Stimulated activated naive CD8-positive, alpha-beta T cell treated with anti-CD3 and anti-CD28 coated beads, Interleukin-15, amount 100 ng/mL, for 72 hours (primary cell): ENCODE measurements at regions not wholly inside any gene's neighbourhood (a gene's known extent, or its start where the extent isn't known, plus 50 kb on each side); places are given as distances from the start of the nearest gene placed in this dataset.
A peak's percentile ranks its signal among the peaks of the same experiment; 100 is the strongest.
"Not testable (repeated sequence)": the region's sequence is repeated elsewhere in the genome, so short reads cannot be mapped to it uniquely, and the experiment has no call there.

Source experiments
- ATAC-seq: fragments of 150-1000 bp; cut with Tn5 transposase; 2 replicates; pipeline ENCODE4 v1.10.0; 2021; ENCODE audit warnings: mild to moderate bottlenecking, moderate library complexity
- DNase-seq, 2 donors: peaks; one replicate each; pipeline ENCODE4 v3.0.0; 2021 to 2022
- H3K27ac Mint-ChIP-seq, 2 donors: one replicate each; pipeline ENCODE4 v1.8.0; 2022; ENCODE audit warnings: mild to moderate bottlenecking in 2 of 2, mixed read lengths in 2 of 2, moderate library complexity in 2 of 2
- H3K27me3 Mint-ChIP-seq: one replicate; pipeline ENCODE4 v1.8.0; 2022; ENCODE audit warnings: mixed read lengths
- H3K4me1 Mint-ChIP-seq: one replicate; pipeline ENCODE4 v1.8.0; 2022; ENCODE audit warnings: mild to moderate bottlenecking, mixed read lengths
- H3K4me3 Mint-ChIP-seq, 2 donors: one replicate each; pipeline ENCODE4 v1.8.0; 2022; ENCODE audit warnings: mild to moderate bottlenecking in 2 of 2, mixed read lengths in 2 of 2, moderate library complexity in 1 of 2
- H3K9me3 Mint-ChIP-seq, 2 donors: one replicate each; pipeline ENCODE4 v1.8.0; 2022; ENCODE audit warnings: mixed read lengths in 2 of 2

DNA sequence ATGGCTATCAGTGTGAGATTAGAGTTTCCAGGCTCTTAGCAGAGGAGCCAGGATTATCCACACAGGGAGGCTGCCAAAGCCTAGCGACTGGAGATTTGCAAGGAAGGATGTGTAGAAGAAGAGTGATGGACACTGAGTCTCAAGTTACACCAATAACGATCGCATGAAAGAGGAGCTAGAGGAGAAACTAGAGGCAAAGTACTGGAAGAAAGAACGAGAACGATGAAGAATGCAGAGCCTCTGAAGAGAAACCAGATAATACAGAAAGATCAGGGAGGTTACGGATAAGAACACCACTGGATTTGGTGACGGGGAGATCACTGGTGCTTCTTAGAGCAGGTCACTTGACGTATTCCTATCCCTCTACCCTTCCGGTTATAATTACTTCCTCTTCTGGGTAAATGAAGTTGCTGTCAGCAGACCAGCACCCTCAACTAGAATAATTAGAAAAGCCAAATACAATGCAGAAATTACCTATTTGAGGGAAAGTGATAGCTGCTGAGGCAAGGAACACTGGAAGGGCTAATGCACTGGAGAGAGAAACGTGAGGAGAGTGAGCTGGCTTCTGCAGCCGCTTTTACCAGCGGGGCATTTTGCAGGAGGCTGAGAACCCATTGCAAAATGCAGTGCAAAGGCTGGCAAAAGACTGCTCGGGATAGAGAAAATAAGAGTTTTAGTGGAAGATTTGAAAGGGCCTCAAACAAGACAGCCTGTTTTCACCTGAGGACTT is 93.1 kb upstream of the HIF1A start:
- Mint-ChIP-seq H3K4me3 (no peak overlapping the region), H3K27ac (no peak overlapping the region), H3K9me3 (peaks cover 5 to 8% of the 10 kb centered on the region in 2 donors), H3K4me1 (peaks cover 21% of the 10 kb centered on the region), H3K27me3 (no peaks in the 10 kb centered on the region)
- ATAC-seq: no peak
- DNase-seq: no peak

DNA sequence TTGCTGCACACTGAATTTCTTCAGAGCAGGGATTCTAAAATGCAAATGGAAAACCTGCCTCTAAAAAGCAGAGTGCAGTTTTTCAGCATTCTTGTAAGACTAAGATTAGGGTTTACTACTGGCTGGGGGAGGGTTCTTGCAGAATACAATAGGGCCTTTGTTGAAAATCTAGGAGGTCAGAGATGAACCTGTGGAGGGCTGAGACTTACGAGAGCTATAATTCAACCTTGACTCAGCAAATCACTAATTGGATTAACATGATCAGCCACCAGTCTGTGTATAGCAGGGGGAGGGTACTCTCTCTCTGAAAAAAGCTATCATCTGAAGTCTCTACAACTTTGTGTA is 92.6 kb upstream of the HIF1A start:
- DNase-seq (no peak), ATAC-seq (no peak)
- peaks cover 5 to 8% of the 10 kb centered on the region in 2 donors for H3K9me3 Mint-ChIP-seq
- H3K27ac Mint-ChIP-seq: no peak overlapping the region
- H3K4me1 Mint-ChIP-seq: peaks cover 27% of the 10 kb centered on the region
- no peak overlapping the region for H3K4me3 Mint-ChIP-seq
- no peaks in the 10 kb centered on the region for H3K27me3 Mint-ChIP-seq

DNA sequence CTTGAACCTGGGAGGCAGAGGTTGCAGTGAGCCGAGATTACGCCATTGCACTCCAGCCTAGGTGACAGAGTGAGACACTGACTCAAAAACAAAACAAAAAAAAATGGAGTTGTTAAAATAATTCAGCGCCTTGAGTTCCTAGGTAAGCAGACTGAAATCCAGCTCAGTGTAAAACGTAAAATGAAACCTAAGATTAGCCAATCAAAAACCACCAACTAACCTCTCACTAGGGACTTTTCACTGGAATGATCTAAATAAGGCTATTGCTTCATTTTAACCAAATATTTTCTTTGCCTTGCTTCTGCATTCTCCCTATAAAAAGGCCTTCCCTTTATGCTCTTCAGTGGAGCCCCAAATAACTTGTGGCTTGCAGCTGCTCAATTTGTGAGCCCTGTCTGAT is 91.6 kb upstream of the HIF1A start:
- Mint-ChIP-seq H3K27ac (no peak overlapping the region), H3K9me3 (peaks cover 5 to 8% of the 10 kb centered on the region in 2 donors)

DNA sequence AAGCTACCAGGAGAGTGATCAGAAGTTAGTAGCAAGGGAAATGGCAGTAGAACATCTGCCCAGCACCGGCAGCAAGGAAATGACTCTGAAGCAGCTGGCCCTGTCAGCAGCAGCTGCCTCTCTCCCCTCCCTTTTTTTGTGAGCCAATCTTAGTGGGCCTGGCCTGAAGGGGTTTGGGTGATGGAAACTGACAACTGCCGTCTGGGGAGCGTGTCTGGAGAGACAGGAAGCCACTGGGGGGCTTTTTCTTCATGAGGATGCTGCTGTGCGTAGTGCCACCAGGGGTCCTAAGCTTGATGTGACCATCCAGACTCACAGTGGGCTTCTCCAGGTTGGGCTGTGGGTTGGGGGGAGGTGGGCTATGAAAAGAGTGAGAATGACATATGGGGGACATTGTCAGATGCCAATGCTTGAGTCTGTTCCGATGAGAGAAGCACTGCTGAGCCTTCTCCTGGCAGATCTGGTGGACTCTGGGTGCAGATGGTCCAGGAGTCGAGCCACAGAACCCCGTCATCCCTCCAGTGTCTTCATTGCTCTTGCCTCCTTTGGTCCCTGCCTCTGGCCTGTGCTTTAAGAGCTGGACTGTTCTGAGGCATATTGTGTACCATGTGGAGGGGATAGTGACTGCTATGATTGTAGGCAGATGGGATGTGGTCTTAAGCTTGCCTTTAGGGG is 87.6 kb upstream of the HIF1A start:
- no peak overlapping the region for H3K4me3 Mint-ChIP-seq
- peaks cover 5 to 8% of the 10 kb centered on the region in 2 donors for H3K9me3 Mint-ChIP-seq
- H3K4me1 Mint-ChIP-seq: peaks cover 21% of the 10 kb centered on the region
- peak overlapping the region in 1 of 2 donors; percentile 8 for H3K27ac Mint-ChIP-seq
- H3K27me3 Mint-ChIP-seq: no peaks in the 10 kb centered on the region
- ATAC-seq (peak; percentile 79), DNase-seq (peak in 1 of 2 donors; percentile 39)

More for the DNA sequence above, 91.6 kb upstream of the HIF1A start:
- ATAC-seq (no peak), DNase-seq (no peak)
- H3K4me3 Mint-ChIP-seq: no peak overlapping the region
- no peaks in the 10 kb centered on the region for H3K27me3 Mint-ChIP-seq
- H3K4me1 Mint-ChIP-seq: peaks cover 26% of the 10 kb centered on the region

DNA sequence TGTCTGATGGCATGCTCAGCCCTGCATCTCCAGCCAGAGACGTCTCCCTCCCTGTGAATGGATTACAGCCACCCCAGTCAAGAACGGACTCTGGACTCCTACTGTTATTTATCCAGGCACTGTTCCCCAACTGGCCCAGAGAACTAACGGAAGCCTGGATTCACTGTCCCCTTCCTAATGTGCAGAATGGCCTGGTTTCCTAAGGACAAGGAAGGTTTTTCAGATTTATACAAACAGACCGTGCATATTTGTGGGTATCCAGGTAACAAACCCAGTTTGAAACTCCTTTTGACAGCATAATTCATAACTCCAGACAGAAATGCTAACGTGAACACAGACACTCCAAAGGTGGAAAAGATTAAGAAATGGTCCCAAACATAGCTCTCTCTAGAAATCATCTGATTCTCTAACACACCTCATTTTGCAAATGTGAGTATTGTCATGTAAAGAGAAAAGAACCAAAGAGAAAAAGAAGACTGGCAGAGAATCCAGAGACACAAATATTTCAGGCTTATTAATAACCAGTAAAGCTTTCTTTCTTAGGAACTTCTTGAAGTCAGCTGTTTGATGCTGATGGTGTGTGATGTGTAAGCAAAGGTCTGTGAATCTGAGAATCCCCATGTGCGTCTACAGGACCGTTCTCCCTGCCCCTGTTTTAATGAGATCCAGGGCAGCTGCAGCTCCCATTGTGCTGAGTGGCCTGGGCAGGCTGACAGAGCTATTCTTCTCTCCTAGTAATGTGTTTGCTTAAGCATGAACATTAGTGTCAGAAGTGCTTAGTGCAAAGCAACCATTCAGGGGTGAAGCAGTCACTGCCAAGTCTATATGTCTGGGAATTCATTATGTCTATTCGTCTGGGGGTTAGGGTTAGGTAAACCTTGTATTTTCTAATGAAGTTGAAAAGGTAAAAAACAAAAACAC is 86.8 kb upstream of the HIF1A start:
- H3K27ac Mint-ChIP-seq: no peak overlapping the region
- H3K27me3 Mint-ChIP-seq: no peaks in the 10 kb centered on the region
- ATAC-seq (no peak), DNase-seq (no peak)
- peaks cover 5 to 8% of the 10 kb centered on the region in 2 donors for H3K9me3 Mint-ChIP-seq
- peaks cover 21% of the 10 kb centered on the region for H3K4me1 Mint-ChIP-seq
- no peak overlapping the region for H3K4me3 Mint-ChIP-seq

DNA sequence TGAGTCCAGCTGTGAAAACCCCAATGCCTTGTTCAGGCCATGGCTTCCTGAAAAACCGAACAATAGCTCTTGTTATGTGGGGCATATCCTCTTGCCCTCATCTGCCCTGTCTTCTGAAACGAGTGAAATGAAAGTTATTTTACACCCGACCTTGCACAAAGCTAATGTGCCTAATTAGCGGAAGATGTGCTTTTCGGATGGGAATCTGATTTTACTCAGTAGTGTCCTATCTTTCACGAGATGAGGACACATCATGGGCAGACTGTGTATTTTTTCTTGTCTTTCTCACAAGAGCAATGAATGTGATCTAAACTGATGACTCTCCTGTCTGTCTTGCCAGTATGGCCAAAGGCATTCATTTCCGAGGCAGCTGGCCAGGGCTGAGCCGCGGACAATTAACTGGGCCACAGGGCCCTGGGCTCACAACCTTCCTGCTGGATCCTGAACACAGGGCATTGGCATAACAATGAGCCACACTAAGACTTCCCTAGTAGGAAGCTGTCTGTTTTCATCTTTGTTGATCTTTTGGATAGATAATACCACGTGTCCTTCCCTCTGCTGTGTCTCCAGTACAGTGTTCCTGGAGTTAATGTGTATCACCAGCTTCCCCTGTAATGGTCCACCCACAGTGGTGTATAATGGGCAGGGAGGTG is 86.0 kb upstream of the HIF1A start:
- Mint-ChIP-seq H3K9me3 (peaks cover 5 to 8% of the 10 kb centered on the region in 2 donors), H3K27ac (no peak overlapping the region), H3K4me1 (peaks cover 21% of the 10 kb centered on the region), H3K27me3 (no peaks in the 10 kb centered on the region), H3K4me3 (no peak overlapping the region)
- DNase-seq (no peak), ATAC-seq (no peak)

DNA sequence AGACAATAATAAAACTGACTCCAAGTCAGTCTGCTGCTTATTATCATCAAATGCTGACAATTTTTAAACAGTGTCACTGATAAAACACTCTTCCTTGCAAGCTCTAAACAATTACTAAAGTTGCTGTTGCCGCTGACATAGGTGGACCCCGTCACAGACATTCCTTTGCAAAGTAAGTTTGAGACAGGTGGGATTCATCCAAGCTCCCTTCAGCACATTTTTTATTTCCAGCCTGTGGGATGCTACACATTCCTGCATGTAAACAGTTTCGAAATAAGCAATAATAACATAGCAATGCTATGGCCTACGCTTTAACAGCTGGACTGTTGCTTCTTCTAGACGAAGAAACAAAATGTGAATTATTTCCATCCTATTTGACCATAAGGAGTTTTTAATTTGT is 85.4 kb upstream of the HIF1A start:
- DNase-seq (no peak), ATAC-seq (no peak)
- no peaks in the 10 kb centered on the region for H3K27me3 Mint-ChIP-seq
- peaks cover 3 to 4% of the 10 kb centered on the region in 2 donors for H3K9me3 Mint-ChIP-seq
- peaks cover 21% of the 10 kb centered on the region for H3K4me1 Mint-ChIP-seq
- no peak overlapping the region for H3K27ac Mint-ChIP-seq
- H3K4me3 Mint-ChIP-seq: no peak overlapping the region

DNA sequence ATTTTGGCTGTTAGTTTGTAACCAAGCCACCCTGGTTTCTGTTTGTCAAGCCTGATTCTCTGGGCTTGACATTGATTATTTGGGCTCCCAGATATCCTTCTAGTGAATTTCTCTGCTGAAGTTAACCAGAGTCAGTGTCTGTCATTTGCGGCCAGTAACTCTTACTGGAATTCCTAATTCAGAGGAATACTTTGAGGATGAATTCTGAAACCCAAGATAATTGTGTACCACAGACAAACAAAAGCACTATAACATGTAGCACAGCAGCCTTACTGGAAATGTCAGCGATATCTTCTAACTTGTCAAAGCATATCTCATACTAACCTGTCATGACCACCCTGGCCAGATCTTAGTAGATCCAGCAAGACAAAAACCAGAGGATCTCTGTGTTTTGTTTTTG is 84.4 kb upstream of the HIF1A start:
- peaks cover 28% of the 10 kb centered on the region for H3K4me1 Mint-ChIP-seq
- no peak overlapping the region for H3K4me3 Mint-ChIP-seq
- H3K27ac Mint-ChIP-seq: no peak overlapping the region
- DNase-seq: no peak
- no peaks in the 10 kb centered on the region for H3K9me3 Mint-ChIP-seq
- ATAC-seq: no peak
- H3K27me3 Mint-ChIP-seq: no peaks in the 10 kb centered on the region

DNA sequence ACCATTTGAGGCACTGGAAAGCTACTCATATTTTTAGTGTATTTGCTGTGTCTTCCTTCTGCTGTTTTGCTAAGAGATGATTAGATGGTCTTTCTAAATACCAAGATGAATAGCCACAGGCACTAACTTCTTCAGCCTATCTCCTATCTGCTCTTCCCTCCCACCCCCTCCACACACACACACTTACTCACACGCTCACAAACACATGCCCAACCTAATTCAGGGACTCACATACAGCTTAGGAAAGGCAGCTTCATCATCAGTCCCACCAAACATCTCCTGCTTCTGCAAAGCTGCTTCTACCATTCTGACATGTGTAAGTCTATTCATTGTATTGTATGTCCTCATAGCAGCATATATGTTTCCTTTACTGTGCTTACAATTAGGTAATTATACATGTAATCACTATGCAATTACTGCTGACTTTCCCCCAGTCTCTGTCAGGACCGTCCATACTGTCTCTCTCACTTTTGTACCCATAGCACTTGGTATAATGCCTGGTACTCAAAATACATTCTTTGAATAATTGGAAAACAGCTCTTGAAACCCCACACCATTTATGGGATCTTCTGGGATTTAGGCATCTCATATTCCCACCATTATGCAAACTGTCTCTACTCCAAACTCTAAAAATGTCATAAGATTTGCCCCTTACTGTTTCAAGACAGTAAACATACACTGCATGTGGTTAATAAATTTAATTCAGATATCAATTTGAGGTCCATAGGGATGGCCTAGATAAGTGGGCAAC is 83.3 kb upstream of the HIF1A start:
- no peaks in the 10 kb centered on the region for H3K9me3 Mint-ChIP-seq
- no peak overlapping the region for H3K4me3 Mint-ChIP-seq

DNA sequence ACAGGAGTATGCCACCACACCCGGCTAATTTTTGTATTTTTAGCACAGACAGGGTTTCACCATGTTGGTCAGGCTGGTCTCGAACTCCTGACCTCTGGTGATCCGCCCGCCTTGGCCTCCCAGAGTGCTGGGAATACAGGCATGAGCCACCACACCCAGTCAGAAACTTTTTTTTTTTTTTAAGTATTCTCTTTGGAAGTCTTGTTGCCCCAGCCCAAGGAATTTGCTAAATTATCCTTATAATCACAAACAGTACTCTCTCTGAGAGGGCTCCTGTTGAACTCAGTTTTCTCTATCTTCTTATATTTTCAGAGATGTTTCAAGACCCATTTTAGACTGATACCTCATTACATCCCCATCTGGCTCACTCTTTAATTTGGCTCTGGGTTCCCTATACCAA is 82.3 kb upstream of the HIF1A start:
- H3K27ac Mint-ChIP-seq, DNase-seq, H3K27me3 Mint-ChIP-seq, ATAC-seq, H3K9me3 Mint-ChIP-seq, H3K4me3 Mint-ChIP-seq: not testable (repeated sequence)
- H3K4me1 Mint-ChIP-seq: peaks cover 29% of the 10 kb centered on the region

More for the DNA sequence above, 83.3 kb upstream of the HIF1A start:
- ATAC-seq (no peak), DNase-seq (no peak)
- Mint-ChIP-seq H3K4me1 (peaks cover 31% of the 10 kb centered on the region), H3K27me3 (no peaks in the 10 kb centered on the region), H3K27ac (peak overlapping the region in 1 of 2 donors; percentile 26)

DNA sequence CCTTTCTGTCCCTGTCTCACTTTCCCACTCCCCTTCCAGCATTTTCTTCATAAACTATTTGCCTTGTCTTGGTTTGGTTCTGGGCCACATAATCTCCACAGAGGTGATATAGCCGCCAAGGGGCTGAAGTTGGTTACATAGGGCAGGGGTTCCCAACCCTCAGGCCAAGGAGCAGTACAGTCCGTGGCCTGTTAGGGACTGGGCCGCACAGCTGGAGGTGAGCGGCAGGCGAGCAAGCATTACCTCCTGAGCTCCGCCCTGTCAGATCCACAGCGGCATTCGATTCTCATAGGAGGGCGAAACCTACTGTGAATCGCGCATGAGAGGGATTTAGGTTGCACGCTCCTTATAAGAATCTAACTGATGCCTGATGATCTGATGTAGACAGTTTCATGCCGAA is 80.6 kb upstream of the HIF1A start:
- no peak overlapping the region for H3K4me3 Mint-ChIP-seq
- ATAC-seq: no peak
- H3K27ac Mint-ChIP-seq: no peak overlapping the region
- DNase-seq: no peak
- no peaks in the 10 kb centered on the region for H3K27me3 Mint-ChIP-seq
- peaks cover 41% of the 10 kb centered on the region for H3K4me1 Mint-ChIP-seq
- no peaks in the 10 kb centered on the region for H3K9me3 Mint-ChIP-seq

DNA sequence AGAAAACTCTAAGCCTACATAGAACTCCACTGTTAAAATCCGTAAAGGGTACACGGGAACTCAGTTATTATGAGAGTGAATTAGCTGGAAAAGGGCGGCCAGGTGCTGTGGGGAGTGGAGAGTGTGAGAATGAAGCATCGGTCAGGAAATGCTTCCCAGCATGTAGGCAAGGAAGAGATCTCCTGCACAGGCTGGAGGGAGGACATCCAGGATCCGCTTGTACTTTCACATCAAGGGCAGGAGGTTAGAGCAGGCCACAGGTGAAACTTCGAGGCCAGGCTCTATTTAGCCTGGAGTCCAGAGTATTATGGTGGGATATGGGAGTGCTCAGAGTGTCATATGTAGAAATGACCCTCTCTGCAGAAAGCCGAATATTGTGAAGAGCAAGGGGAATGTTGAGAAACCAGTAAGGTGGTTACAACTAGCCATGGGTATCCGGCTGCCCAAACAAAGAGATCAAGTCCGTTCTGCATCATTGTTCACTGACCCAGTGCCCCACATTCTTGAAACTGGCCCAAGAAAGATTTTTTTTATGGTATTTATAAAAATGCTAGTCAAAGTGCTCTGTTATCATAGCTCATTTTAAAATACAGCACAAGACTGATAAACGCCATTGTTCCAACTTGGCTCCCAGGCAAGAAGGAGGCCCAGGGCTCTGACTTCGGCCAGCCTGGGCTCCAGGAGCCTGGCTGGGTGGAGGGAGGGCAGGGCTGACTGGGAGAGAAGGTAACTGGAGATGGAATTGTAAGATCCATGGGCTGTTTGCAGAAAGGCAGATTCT is 79.4 kb upstream of the HIF1A start:
- Mint-ChIP-seq H3K4me3 (no peak overlapping the region), H3K27ac (no peak overlapping the region), H3K4me1 (peaks cover 53% of the 10 kb centered on the region), H3K9me3 (no peaks in the 10 kb centered on the region), H3K27me3 (no peaks in the 10 kb centered on the region)
- ATAC-seq: no peak
- DNase-seq: no peak

DNA sequence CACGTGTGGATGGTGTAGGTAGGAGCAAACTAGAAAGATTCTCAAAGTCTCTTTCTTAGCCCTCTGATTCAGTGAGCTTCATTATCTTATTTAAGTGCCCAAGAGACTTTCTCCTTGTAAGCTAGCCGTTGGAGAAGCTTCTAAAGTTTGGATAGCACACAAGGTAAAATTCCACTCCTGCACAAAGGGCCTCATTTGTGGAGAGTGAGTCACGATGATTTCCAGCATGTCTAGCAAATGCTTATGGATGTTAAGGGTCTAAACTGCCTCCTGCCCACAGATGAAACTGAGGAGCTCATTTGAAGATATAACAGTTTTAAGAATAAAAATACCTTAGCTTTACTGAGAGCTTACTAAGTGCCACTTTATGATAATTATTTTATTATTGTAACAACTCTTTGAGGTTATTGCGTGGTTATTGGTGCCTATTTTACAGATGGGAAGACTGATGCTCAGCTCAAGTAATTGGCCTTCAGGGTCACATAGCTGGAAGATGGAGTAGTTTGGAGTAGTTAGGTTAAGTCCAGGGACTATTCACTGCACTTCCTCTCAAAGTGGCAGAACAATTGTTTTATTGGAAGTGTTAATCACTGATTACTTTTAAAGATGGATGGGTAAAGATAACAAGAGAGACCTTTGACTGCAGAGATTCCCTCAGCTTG is 78.7 kb upstream of the HIF1A start:
- Mint-ChIP-seq H3K4me1 (peaks cover 61% of the 10 kb centered on the region), H3K27ac (no peak overlapping the region), H3K4me3 (no peak overlapping the region), H3K27me3 (no peaks in the 10 kb centered on the region), H3K9me3 (peaks cover 0 to 3% of the 10 kb centered on the region in 2 donors)
- ATAC-seq (no peak), DNase-seq (no peak)

DNA sequence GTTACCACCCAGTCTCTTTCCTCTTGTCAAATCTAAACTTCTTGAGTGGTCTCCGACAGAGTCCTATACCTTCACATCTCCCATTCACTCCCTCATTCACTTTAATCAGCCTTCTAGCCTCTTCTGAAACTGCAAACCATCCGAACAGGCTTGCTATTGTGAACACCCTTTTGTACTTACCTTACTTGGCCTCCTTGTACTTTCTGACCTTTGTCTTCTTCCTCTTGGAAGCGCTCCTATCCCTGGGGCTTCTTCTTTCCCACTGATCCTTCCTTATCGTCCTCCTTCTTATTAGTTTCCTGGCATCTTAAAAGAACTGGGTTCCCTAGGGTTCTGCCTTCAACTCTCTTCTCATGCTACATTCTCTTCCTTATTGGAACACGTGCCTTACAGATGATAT is 76.9 kb upstream of the HIF1A start:
- Mint-ChIP-seq H3K27ac (peak overlapping the region in 1 of 2 donors; percentile 12), H3K9me3 (peaks cover 0 to 4% of the 10 kb centered on the region in 2 donors), H3K27me3 (no peaks in the 10 kb centered on the region), H3K4me1 (peaks cover 70% of the 10 kb centered on the region), H3K4me3 (no peak overlapping the region)
- ATAC-seq (no peak), DNase-seq (no peak)
